Activated CD4-positive, alpha-beta T cell treated with anti-CD3 and anti-CD28 coated beads, Interleukin-2, amount 50 U/mL, for 4 hours (primary cell): ENCODE measurements at regions not wholly inside any gene's neighbourhood (a gene's known extent, or its start where the extent isn't known, plus 50 kb on each side); places are given as distances from the start of the nearest gene placed in this dataset.

Experiments
- DNase-seq, 2 experiments: peaks; one replicate each; pipeline ENCODE4 v3.0.0-alpha.2; 2020

DNA sequence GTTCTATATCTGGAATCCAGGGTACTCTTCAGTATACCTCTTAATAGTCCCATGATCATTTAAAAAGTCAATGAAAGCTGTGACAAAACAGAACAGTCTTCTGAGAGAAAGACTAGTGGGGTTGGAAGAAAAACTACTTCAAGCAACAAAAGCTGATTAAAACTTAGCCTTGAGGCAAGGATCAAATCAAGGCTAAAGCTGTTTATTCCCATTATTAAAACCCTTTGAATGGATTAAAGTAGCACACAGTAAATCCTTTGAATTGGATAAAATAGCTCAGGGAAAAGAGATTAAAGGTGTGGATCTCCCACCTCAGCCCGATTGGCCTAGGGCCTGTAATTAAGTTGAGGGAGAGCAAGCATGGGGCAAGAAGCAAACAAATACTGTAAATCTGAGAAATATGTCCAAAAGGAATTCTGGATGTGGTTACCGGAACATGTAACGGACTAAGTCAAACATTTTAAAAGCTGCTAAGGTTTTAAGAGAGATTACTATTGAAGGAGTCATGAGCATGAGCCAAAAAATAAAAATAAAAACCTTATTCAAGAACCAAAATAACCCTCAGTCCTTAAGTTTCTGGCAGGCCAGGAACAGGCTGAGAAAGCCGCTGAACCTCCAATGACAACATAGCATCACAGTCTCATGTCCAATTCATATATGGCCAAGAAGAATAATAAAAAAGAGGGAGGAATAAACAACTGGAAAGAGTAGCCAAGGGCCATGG, 257.3 kb upstream of the NEIL3 start:
- no peak for DNase-seq

DNA sequence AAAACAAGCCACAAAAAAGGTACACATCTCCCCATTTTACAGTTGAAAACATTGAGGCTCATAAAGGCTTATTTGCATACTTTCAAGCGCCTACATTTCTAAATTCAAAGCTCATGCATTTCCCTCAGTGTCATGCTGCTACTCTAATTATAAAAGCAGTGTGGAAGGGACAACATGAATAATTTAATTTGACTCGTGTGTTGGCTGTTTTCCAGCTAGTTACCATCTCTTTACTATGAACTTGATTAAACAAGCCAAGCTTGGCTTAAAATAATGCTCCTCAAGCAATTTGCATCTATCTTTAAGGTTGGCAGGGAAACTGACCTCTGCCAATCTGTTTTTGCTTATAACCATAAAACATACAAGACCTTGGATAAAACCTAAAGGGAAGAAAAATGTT, 252.5 kb upstream of the NEIL3 start:
- DNase-seq, result no peak

DNA sequence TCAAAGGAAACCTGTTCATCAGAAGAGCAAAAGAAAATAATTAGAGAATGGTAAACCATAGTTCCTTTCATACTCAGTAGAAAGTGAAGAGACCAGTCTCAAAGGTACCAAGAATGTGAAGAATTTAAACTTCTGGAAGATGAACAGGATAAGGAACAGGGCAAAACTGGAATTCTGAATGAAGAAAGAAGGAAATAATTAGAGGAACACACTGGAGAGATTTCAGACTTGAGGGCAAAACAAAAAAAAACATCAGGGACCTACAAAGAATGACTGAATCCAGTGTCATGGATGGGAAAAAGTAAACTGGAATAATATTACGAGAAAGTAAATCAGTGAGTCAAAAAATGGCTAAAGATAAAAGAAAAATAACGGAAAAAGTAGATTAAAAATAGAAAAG, 245.6 kb upstream of the NEIL3 start:
- DNase-seq, result no peak

DNA sequence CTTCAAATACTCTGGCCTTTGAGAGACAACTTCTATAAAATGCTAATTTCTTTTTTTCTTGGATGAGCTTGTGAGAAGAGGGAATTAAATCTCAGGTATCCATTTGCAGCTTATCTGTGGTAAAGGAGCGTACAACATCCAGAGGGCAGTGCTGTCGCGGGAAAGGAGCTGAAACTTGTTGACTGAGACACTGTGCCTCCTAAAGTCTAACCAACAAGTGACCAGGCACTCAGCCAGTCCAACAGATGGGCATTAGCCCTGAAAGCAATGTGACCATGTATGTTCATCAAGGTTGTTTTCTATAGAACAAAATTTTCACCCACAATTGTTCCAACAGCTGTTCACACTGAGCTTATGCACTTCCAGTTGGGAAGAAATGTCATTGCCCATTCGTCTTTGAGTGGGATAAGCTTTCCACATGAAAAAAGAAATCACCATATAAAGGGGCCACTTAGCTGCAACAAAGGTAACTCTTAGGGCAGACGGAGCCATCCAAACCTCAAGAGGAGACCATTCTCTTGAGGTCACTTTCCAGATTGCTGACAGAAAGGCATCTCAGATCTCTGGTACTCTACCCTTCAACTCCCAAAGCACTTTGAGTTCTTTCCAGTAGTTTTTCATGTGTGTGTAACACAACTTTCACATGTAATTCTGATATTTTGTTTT, 244.8 kb upstream of the NEIL3 start:
- no peak for DNase-seq

DNA sequence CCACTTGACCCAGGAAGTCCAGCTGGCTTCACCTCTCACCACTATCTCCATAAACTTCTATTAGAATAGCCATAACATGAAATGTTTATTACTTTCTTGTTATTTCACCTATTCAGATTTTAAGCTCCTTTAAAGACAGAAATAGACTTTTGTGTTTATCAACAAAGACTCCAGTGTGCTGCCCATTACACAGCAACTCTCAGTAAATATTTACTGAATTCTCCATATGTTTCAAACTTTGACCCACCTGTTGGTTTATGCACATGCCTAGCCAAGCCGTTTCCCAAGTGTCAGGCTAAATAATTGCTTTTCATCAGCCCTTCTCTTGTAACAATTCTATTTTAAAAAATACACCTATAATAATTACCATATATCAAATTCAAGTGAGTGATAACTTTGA, 242.9 kb upstream of the NEIL3 start:
- no peak for DNase-seq

DNA sequence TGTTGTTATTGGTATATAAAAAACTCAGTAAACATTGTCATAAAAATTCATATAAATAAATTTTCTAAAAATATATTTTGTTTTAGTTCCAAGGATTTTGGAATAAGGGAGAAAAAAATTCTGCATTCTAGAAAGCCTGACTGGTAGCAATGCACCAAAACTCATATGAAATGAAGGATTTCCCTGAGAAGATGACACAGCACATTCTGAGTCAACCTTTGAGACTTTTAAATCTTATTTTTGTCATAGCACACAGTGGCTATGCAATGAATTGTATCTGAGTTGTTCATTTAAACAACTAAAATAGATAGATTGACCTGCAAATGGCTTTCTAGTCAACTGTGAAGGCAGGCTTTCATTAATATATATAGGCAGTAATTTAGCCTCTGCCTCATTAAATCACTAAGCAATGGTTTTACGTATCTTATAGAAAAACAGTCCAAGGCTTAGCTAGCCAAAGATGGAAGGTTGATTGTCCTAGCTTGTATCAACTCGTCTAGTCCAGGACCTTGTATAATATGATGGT, 239.1 kb upstream of the NEIL3 start:
- DNase-seq, result no peak

DNA sequence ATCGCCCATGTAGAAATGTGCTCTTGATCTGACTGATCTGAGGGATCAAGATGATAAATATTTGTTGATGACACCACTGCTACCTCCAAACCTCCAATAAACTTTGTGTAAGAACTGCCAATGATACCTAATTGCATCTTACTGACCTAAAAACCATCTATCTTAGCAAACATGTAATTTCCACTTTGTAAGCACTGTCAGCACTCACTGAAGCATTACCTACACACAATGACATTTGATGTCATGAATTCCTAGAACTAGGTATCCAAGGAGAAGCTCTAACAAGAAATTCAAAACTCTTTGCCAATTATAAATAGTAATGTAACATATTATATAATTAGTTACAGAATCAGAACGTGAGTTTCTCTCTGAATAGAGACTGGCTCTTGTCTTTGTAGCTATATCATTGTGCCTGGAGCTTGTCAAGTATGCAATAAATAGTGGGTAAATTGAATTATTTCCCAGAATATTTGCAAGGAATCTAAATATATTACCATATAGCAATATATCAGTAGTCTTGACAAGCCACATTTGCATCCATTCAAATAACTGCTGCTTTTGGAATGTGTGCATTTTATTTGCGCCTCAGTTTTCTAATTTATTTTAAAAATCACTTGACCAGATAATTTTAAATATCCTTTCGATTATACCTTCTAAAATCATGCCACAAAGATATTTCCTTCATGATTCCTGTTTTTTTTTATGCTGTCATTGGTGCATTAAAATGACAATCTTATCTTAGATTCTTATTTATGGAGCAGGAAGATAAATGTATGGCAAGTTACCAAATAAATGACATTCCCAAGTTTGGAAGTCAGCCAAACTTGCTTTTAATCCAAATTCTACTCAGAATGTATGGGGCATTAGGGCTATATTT, 232.3 kb upstream of the NEIL3 start:
- no peak for DNase-seq

DNA sequence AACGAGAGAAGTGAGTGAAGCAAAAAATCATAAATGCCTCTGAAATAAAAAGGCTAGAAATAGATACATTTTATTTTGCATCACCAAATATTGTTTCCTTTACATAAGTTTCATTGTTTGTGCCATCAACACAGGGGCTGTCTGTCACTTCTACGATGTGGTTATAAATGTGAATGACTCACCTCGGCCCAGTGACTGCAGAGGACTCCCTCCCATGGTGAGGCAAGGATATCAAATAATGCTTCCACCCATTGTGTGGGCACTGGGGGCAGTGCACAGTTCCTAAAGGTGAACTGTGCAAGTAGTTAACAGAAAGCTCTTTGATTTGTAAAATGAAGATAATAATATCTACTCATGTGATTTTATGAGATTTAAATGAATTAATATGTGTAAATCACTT, 230.3 kb upstream of the NEIL3 start:
- no peak for DNase-seq

DNA sequence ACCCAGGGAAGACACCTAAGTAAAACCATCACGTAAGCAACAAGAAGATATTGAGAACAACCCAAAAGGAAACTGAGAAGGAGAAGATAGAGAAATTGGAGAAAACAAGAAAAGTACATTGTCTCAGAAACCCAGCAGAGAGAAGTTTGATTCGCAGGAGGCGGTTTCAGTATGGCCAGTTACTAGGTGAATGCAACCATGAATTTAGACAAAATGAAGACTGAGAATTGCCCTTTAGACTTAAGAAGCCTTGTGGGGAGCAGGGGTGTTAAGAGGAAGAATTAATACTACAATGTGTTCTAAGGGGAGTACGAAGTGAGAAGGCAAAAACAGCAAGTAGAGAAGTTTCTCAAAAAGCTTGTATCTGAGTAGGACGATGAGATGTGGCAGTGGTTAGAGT, 229.3 kb upstream of the NEIL3 start:
- no peak for DNase-seq

DNA sequence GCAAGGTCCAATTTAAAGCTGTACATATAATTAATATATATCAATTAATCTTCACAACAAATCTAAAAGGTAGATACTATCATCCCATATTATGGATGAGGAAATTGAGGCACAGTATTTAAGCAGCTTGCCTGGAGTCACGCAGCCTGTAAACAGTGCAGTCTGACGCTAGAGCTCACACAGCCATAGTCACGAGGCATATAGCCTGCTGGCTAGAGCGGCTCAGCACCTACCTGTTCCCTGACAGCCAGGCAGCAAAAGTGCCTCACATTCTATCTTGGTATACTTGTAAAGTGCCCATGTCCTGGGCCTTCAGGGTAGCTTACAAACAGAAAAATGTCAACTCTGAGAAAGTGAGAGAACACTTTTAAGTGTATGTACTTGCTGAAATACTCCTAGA, 222.6 kb upstream of the NEIL3 start:
- no peak for DNase-seq

DNA sequence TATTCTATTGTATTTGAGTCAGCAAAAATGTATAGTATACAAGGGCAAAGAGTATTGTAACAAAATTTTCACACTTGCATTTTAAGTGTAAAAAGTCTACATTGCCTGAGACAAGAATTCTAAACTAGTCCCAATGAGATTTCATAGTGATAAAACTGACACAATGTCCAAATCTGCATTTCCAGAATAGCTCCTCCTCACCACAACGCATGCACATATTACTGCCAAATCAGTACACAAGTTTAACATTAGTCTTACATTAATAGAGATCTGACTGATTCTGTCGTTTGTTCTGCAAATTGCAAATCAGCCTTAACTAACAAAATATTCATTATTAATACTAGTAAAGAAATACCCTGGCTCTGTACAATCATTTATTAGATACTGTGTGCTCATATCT, 222.2 kb upstream of the NEIL3 start:
- DNase-seq, result no peak

DNA sequence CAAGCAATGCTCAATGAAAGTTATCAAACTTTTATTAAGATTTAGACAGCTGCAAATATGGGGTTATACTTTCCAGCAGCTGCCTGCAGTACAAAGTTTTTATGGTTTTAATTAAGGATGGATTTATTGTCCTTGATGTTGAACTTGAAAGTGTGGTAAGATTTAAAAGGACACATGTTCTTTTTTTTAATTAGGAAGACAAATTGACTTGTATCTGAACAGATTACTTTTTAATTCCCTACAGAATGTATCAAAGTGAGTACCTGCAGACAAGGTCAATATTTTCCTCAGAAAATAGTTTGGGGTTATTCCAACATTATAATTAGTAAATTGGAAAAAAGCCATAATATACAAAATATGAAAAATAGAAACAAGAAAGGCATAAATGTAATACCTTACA, 218.2 kb upstream of the NEIL3 start:
- DNase-seq, result no peak

DNA sequence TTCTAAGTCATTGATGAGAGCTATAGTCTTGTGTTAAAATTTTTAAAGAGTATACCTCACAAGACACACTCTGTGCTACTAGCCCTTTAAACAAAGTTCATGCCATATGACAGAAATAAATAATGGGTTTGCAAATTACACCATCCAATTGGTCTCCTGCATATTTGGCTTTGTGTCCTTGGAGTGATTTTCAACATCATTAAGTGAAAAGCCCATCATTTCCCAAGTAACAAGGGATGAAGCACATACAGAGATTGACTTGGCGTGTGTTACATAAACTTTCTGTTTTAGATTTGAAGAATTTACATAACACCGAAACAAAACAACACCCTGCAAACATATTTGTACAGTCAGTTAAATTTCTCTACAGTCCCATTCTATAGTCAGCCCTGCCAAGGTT, 216.9 kb upstream of the NEIL3 start:
- DNase-seq, result no peak

DNA sequence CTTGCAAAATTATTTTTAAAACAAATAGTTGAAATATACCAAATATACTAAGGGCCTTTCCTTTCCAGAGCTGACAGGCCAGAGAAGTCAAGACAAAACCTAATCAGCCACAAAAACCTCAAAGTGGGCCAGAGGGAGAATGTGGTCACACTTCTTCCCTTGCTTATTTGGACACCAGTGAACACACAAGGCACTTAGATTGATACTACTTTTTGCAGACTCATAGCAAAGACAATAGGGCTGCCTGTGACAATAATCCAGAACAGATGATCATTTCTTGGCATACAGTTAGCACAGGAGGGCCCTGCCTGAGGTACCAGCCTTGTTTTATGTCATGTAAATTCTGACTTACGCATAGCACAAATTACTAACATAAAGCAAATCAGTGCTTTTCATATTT, 215.7 kb upstream of the NEIL3 start:
- DNase-seq, result no peak

DNA sequence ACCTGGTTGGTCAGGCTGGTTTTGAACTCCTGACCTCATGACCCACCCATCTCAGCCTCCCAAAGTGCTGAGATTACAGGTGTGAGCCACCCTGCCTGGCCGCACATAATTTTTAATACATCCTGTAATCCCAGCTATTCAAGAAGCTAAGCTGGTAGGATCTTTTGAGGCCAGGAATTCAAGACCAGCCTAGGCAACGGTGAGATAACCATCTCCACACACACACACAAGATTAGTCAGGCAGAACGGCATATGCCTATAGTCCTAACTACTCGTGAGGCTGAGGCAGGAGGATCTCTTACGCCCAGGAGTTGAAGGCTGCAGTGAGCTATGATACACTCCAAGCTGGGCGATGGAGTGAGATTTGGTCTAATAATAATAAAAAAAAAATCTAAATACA, 212.4 kb upstream of the NEIL3 start:
- no peak for DNase-seq

DNA sequence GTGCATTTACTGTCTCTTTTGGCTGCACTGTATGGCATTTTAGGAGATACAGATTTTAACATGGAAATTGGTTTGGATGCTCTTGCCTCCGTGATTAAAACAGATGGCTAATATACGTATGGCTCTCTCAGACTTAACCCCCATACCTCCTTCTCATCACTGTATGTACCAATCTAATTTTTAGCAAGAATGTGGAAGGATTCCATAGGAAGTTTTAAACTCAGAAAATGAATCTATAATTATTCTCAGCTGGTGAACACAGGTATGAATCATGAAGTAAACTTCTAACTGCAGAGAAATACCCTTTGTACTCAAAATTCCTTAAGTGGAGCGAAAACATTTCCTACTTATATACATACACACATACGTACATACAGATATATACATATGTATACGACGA, 210.5 kb upstream of the NEIL3 start:
- no peak for DNase-seq

DNA sequence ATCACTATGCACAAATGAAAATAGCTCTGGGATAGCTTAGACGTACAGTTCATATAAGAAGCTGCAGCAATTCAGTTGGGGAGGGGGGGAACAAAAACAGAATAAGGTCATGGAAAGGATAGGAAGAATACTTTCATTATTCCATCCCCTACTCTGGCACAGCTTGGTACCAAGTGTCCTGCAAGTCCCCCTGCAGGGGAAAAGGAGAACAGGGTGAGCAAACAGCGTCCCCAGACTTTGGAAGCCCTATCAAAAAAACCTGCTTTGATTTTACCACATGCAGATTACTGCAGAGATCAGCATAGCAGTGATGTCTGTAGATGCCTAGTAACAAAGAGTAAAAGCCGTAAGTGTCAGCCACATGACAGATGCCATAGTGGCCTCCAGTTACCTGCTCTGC, 209.4 kb upstream of the NEIL3 start:
- DNase-seq, result no peak

DNA sequence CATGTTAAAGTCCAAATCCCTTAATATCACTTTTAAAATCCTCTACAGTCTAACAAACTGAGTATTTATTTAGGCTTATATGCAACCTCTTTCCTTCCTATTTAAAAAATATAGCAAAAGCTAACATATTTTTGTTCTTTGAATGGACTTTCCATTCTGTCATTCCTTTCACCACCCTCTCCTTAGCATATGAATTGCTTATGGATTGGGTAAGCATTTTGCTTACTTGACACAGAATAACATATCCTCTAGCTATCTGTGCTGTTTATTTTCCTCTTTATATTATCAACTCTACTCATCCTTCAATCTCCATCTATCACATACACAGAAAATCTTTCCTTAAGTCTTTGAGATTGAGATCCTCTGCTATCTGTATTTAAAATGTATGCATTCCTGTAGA, 206.1 kb upstream of the NEIL3 start:
- no peak for DNase-seq

DNA sequence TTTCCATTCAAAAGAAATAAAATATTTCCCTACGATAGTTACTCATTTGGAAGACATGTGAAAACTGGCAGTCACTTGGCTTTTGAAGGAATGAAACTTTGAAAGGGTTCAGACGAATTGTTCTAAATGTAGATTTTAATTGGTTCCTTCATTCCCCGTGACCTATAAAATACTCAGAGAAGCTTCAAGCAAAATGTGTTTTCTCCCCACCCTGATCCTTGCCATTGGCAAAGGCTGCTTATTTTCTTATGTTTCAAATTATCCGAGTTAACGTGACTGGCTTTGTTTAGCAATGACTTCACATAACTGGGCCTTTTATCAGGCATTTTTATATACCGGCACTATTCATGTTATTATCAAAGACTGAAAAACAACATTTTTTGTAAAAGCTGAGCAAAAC, 204.1 kb upstream of the NEIL3 start:
- DNase-seq, result no peak

DNA sequence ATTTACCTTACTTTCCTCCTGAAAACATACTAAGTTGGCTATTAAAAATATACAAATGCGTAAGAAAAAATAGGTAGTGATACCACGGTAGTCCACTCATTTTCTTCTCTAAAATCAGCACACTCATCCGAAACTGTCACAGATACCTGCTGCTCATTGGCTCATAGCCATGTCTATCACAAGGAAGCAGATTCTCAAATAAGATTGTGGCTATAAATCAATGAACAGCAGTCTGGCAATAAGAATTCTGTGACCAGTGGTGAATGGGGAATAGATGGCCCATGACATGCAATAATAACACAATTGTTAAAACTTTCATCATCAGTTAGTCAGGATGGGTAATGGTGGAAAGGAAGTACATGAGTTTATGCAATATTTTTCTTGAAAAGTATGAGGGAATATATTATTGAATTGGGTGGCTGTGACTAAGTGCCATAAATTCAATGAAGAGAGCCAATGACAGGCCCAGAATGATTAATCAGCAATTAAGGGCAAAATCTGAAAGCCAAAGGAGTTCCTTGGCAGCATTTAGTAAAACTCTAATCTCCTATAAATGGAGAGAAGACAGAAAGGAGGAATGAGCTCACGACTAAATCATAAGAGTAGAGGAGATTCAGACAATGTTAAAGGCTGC, 202.3 kb upstream of the NEIL3 start:
- no peak for DNase-seq

DNA sequence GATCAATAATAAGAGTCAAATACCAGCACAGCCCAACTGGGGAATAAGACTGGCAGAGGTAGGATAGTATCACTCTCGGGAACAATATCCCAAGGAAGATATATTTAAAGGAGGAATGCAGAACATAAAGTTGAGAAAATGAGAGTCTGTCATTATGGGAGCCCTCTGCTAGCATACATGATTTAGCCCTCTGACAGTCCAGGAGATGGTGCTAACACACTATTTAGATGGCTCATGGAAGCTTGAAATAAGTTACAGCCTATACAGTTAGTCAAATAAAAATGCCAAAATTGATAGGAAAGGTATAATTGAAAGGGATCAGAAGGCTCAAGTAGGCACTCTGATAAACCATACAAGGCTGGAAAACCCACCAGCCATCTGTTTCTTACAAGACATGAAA, 201.0 kb upstream of the NEIL3 start:
- no peak for DNase-seq

DNA sequence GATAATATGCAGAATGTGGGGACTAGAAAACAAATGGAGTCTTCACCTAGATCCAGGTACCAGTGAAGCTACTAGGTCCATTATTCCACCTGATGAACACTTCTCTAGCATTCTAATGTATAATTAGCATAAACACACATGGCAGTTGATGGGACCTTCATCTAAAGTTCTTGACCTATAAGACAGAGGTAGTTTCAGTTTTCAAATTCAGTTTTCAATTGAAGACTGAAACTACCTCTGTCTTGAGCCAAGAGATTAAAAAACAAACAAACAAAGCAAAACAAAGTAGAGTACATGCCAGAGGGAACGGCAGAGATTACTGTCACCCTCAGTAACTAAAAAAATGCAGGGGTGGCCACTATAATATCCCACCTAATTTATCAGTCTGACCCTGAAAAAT, 199.9 kb upstream of the NEIL3 start:
- no peak for DNase-seq

DNA sequence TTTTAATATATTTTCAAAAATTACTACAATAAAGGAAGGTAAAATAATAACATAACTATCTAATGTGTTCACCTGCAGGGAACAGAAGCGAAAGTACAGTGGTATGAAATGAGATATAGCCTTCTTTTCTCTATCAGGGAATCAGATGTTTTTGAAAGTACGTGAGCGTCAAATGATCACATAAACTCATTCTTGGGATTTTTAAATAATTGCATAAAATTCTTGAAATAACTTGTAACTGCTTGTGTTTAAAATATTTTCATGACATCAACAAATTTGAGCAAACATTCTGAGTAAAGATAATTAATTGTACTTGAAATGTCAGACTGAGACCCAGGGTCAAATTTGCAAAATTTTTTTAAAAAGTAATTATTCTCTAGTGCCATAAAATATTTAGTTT, 193.5 kb upstream of the NEIL3 start:
- no peak for DNase-seq
